H1 (cell line): ENCODE measurements at regions not wholly inside any gene's neighbourhood (a gene's known extent, or its start where the extent isn't known, plus 50 kb on each side); places are given as distances from the start of the nearest gene placed in this dataset.

Source experiments
- BRCA1 ChIP-seq: IDR thresholded peaks from 2 replicates; pipeline ENCODE4 v1.6.1; 2012; ENCODE audit warnings: low read depth, low read length, improper control_type of control experiment
- RXRA ChIP-seq: IDR thresholded peaks from 2 replicates; pipeline ENCODE4 v1.6.1; 2011; ENCODE audit warnings: low read depth, mild to moderate bottlenecking, low read length, moderate library complexity; ENCODE audit not compliant: insufficient read depth

DNA sequence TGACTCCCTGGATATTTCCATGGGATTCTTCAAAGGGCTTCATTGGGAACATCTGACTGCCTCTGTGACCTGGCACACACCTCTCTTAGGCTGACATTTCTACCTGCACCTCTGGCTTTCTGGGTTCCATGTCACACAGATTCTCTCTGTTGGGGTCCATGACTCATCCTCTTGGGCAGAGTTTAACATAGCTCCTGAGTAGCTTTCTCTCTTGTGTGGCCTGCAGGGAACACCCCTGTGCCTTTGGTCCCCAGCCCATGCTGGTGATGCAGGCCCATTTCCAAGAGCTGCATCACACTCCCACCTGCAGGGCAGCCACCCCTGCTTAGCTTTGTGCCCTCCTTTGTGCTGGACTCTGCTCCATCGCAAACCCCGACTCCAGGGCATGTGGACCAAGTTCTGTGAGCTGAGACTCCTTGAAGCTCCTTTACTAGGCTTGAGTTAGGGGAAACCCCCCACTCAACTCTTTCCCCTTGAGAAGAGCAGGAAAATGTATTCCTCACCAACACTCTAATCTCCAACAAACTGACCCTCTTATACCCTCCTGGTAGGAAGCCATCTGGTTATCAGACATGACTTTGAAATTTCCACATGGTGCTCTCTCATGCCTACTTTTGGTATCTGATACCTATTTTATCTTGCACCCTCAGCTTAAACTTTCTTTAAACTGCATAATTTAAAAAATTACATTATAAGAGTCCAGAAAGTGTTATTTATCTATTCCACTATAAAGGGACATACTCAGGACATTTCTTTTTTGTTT is 93.3 kb downstream of the ZNF777 start (continued):
- TF ChIP-seq RXRA (no peak), BRCA1 (no peak)
- TF ChIP-seq, all 59 proteins: peak for 0
